ENCODE measurements at regions not wholly inside any gene's neighbourhood (a gene's known extent, or its start where the extent isn't known, plus 50 kb on each side); places are given as distances from the start of the nearest gene placed in this dataset.

DNA sequence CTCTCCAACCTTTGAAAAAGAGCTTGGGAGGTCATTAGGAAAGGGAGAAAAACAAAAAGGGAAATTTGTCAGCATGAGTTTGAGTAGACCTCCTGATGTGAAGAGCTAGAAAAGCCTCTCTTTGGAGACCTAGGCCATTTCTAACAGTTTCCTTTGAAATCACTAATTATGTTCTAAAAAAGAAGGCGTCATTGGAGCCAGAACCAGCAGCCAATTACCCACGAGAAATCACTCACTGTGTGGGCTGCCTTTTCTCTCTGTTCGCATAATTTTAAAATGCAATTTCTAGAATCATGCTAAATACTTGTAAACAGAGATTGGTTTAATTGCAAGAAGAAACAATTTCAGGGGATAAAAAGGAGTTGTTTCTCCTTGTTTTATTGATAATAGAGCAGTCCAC, 246.3 kb upstream of the GATB start:
- TF ChIP-seq, protein P1, sequence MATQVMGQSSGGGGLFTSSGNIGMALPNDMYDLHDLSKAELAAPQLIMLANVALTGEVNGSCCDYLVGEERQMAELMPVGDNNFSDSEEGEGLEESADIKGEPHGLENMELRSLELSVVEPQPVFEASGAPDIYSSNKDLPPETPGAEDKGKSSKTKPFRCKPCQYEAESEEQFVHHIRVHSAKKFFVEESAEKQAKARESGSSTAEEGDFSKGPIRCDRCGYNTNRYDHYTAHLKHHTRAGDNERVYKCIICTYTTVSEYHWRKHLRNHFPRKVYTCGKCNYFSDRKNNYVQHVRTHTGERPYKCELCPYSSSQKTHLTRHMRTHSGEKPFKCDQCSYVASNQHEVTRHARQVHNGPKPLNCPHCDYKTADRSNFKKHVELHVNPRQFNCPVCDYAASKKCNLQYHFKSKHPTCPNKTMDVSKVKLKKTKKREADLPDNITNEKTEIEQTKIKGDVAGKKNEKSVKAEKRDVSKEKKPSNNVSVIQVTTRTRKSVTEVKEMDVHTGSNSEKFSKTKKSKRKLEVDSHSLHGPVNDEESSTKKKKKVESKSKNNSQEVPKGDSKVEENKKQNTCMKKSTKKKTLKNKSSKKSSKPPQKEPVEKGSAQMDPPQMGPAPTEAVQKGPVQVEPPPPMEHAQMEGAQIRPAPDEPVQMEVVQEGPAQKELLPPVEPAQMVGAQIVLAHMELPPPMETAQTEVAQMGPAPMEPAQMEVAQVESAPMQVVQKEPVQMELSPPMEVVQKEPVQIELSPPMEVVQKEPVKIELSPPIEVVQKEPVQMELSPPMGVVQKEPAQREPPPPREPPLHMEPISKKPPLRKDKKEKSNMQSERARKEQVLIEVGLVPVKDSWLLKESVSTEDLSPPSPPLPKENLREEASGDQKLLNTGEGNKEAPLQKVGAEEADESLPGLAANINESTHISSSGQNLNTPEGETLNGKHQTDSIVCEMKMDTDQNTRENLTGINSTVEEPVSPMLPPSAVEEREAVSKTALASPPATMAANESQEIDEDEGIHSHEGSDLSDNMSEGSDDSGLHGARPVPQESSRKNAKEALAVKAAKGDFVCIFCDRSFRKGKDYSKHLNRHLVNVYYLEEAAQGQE (IDR thresholded peaks at IDR 0.05; ENCODE audit: insufficient read depth in 1 of 2, low read depth in 2 of 2, low read length in 2 of 2): no peak
- no peak for TF ChIP-seq POLR2AphosphoS5 (IDR thresholded peaks at IDR 0.05; ENCODE audit: low read depth, low read length)

All from PFSK-1 (cell line).